Colonic mucosa (tissue), 4 donors: ENCODE measurements at regions not wholly inside any gene's neighbourhood (a gene's known extent, or its start where the extent isn't known, plus 50 kb on each side); places are given as distances from the start of the nearest gene placed in this dataset.

ENCODE experiments used
- DNase-seq: peaks from one replicate; pipeline ENCODE4 v3.0.0-alpha.2; 2020
- H3K27ac ChIP-seq: fragments of 200-600 bp; one replicate; pipeline ENCODE4 v1.8.0; 2021
- H3K27me3 ChIP-seq: fragments of 200-600 bp; one replicate; pipeline ENCODE4 v1.8.0; 2021
- H3K36me3 ChIP-seq: fragments of 200-600 bp; one replicate; pipeline ENCODE4 v1.8.0; 2021
- H3K4me1 ChIP-seq: fragments of 200-600 bp; one replicate; pipeline ENCODE4 v1.8.0; 2021; ENCODE audit warnings: mild to moderate bottlenecking
- H3K4me3 ChIP-seq: fragments of 200-600 bp; one replicate; pipeline ENCODE4 v1.8.0; 2021
- H3K9ac ChIP-seq, 2 donors: one replicate each; pipeline ENCODE4 v1.7.0; 2013; ENCODE audit warnings: control low read depth in 2 of 2, low read depth in 2 of 2, low read length in 2 of 2
- H3K9me3 ChIP-seq: fragments of 200-600 bp; one replicate; pipeline ENCODE4 v1.8.0; 2021
- CTCF ChIP-seq: fragments of 200-600 bp; IDR thresholded peaks from one replicate; pipeline ENCODE4 v1.8.0; 2022; ENCODE audit warnings: antibody characterized with exemption, mild to moderate bottlenecking
- intact Hi-C: fragments of 100-400 bp; cut with DNase I; formaldehyde crosslinking; loops from one replicate; pipeline ENCODE4 v1.14.1; 2022
- donor health status: healthy.
- donor health status: DM: no; HTN: no; CAD: no.
- donor health status: DM: no; HTN: no; CAD: no.

- no peak for TF ChIP-seq CTCF
- DNase-seq = no peak
- Histone ChIP-seq H3K36me3 (no peaks in the 10 kb centered on the region), H3K27me3 (no peaks in the 10 kb centered on the region), H3K4me1 (no peaks in the 10 kb centered on the region), H3K9ac (no peak overlapping the region), H3K9me3 (no peaks in the 10 kb centered on the region), H3K27ac (no peak overlapping the region), H3K4me3 (no peak overlapping the region)
- intact Hi-C loops = loop anchor here (10.0 kb wide), 1 partner anchor 918 kb away; no protein-coding TSS in a partner anchor
Observed at GRCh38 chr19:30652751-30653150, 280.6 kb downstream of the ZNF536 start.

GRCh38 chr19:30651691-30652090, 279.5 kb downstream of the ZNF536 start:
- intact Hi-C loops = loop anchor here (10.0 kb wide), 1 partner anchor 917 kb away; no protein-coding TSS in a partner anchor
- no peaks in the 10 kb centered on the region for H3K9me3 ChIP-seq
- no peak overlapping the region for H3K9ac ChIP-seq
- TF ChIP-seq CTCF = no peak
- no peaks in the 10 kb centered on the region for H3K36me3 ChIP-seq
- H3K4me1 ChIP-seq = no peaks in the 10 kb centered on the region
- H3K27me3 ChIP-seq = no peaks in the 10 kb centered on the region
- H3K27ac ChIP-seq = no peak overlapping the region
- no peak for DNase-seq
- no peak overlapping the region for H3K4me3 ChIP-seq

- Histone ChIP-seq H3K27me3 (no peaks in the 10 kb centered on the region), H3K4me3 (no peak overlapping the region), H3K36me3 (no peaks in the 10 kb centered on the region), H3K27ac (no peak overlapping the region), H3K4me1 (no peaks in the 10 kb centered on the region), H3K9me3 (no peaks in the 10 kb centered on the region), H3K9ac (no peak overlapping the region)
- intact Hi-C loops = loop anchor here (10.0 kb wide), 1 partner anchor 916 kb away; no protein-coding TSS in a partner anchor
- no peak for TF ChIP-seq CTCF
- DNase-seq = no peak
Observed at GRCh38 chr19:30651066-30651465, 278.9 kb downstream of the ZNF536 start.

GRCh38 chr19:30649934-30650614, 277.9 kb downstream of the ZNF536 start:
- peak; percentile 25 for DNase-seq
- H3K27ac ChIP-seq = no peak overlapping the region
- H3K4me1 ChIP-seq = no peaks in the 10 kb centered on the region
- no peak overlapping the region for H3K4me3 ChIP-seq
- peak; percentile 60 for TF ChIP-seq CTCF
- H3K9me3 ChIP-seq = no peaks in the 10 kb centered on the region
- no peaks in the 10 kb centered on the region for H3K36me3 ChIP-seq
- no peak overlapping the region for H3K9ac ChIP-seq
- intact Hi-C loops = loop anchor here (5.0 to 10.0 kb wide), 2 partner anchors 433 to 915 kb away; no protein-coding TSS in a partner anchor
- no peaks in the 10 kb centered on the region for H3K27me3 ChIP-seq

GRCh38 chr19:30648866-30649862, 277.0 kb downstream of the ZNF536 start:
- no peaks in the 10 kb centered on the region for H3K27me3 ChIP-seq
- intact Hi-C loops = loop anchor here (5.0 kb wide), 1 partner anchor 432 kb away; no protein-coding TSS in a partner anchor

More at GRCh38 chr19:30648866-30649862, 277.0 kb downstream of the ZNF536 start:
- H3K27ac ChIP-seq = no peak overlapping the region
- no peaks in the 10 kb centered on the region for H3K9me3 ChIP-seq
- no peak overlapping the region for H3K4me3 ChIP-seq
- no peak overlapping the region for H3K9ac ChIP-seq
- H3K36me3 ChIP-seq = no peaks in the 10 kb centered on the region
- DNase-seq = no peak
- H3K4me1 ChIP-seq = no peaks in the 10 kb centered on the region
- TF ChIP-seq CTCF = no peak
